ENCODE measurements at regions not wholly inside any gene's neighbourhood (a gene's known extent, or its start where the extent isn't known, plus 50 kb on each side); places are given as distances from the start of the nearest gene placed in this dataset.

DNA sequence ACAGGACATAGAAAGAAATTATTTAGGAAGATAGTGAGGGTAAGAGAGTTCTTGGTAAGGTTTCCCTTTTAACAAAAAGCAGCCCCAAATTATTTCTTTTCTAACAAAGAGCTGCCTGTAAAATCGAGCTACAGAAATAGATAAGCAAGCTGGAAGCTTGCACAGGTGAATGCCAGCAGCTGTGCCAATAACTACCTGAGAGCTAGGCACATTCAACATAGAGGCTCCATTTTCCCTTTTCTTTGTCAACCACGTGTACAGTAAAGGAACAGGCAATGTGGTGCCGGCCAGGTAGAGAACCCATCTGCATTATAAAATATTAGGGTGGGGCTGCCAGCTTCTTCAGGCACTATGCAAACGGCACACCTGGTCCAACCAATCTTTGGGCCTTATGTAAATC lies 341.6 kb upstream of the JAG1 start:
- no peak overlapping the region for H3K27ac ChIP-seq
- DNase-seq (ENCODE audit: low read depth, low spot score): no peak

DNA sequence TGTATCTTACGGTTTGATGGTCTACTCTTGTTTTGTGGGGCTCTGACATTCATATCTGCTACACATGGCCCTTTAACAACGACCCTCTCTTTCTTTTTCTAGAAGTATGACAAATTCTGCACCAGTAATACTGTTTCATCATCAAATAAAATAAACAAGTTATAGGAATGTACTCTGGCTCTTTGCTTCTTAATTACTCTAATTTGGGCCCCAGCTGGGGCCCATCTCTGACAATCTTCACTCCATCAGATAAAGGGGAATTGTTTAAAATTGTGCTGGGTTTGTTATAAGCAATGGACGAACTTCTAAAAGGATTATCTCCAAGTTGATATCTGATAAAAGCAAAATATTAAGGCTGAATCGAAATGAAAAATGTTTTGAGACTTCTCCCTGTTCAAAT lies 343.6 kb upstream of the JAG1 start:
- no peak overlapping the region for H3K27ac ChIP-seq
- DNase-seq (ENCODE audit: low read depth, low spot score): no peak

DNA sequence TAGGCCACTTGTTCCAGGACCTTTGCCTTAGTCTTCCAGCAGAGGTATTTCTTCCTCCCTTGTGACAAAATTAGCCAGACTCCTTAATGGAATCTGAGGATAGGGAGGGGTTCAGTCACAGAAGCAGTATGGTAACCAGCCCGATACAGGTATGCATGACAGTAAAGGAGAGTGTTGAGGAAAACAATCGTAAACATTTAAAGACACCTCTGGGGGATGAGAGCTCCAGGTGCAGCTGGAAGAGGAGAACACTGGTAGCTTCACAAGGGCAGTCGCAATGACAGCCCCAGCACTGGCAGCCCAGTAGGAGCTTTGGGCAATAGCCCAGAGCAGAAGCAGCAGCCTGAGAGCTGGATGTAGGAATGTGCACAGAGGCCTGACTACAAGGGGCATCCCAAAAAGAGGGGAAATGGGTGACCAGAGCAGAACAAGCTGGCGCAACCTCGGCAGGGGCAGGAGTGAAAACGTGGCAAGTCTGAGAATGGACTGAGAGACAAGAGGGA lies 344.9 kb upstream of the JAG1 start:
- no peak overlapping the region for H3K27ac ChIP-seq
- DNase-seq (ENCODE audit: low read depth, low spot score): no peak

DNA sequence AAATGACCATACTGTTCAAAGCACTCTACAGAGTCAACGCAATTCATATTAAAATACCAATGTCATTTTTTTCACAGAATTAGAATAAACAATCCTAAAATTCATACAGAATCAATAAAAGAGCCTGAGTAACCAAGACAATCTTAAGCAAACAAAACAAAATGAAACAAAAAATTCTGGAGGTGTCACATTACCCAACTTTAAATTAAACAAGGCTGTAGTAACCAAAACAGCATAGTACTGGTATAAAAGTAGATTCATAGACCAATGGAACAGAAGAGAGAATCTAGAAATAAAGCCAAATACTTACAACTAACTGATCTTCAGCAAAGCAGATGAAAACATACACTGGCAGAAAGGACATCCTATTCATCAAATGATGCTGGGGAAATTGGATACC lies 346.9 kb upstream of the JAG1 start:
- DNase-seq (ENCODE audit: low read depth, low spot score): no peak
- H3K27ac ChIP-seq: no peak overlapping the region

DNA sequence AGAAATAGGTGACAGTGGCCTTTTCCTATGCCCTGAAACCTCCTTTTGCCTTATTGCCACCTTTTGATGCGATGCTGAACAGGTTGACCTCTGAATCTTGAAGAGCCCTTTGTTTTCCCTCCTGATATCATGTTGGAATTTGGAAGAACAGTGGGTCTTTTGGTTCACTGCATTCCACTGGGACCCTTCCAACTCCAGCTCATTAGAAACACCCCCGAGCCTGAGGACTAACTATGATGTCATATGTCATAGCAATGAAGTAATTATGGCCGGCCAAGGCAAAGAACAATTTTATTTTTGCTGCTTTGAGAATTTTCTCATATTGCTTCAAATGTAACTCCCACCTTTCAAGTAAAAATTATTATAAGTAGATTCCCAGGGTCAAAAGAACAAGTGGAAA lies 353.4 kb upstream of the JAG1 start:
- no peak for DNase-seq (ENCODE audit: low read depth, low spot score)
- H3K27ac ChIP-seq: no peak overlapping the region

DNA sequence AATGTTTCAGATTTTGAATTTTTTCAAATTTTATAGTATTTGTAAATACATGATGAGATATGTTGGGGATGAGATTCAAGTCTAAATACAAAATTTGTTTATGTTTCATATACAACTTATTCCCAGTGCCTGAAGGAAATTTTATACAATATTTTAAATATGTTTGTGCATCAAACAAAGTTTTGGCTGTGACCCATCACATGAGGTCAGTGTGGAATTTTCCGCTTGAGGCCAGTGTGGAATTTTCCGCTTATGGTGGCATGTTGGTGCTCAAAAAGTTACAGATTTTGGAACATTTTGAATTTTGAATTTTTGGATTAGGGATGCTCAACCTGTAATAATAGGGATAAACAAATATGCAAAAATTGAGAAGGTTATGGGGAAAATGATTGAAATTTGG lies 356.6 kb upstream of the JAG1 start:
- no peak overlapping the region for H3K27ac ChIP-seq

DNA sequence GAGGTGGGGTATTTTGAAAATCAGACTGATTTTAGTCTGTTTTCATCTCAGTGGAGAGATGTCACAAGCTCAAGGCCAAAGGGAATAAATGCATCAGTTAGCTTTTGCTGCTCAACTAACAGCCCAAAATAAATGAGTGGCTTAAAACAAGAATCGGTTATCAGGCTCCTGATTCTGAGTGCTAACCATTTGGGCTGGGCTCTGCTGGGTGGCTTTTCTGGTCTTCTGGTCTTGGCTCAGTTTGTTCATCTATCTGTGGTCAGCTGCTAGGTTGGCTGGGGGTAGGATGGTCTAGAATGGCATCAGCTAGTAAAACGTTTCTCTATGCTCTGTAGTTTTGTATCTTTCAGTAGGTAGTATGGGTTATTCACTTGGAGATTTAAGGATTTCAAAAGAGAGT lies 357.5 kb upstream of the JAG1 start:
- H3K27ac ChIP-seq: no peak overlapping the region
- no peak for DNase-seq (ENCODE audit: low read depth, low spot score)

More for the DNA sequence above, 356.6 kb upstream of the JAG1 start:
- DNase-seq (ENCODE audit: low read depth, low spot score): no peak

DNA sequence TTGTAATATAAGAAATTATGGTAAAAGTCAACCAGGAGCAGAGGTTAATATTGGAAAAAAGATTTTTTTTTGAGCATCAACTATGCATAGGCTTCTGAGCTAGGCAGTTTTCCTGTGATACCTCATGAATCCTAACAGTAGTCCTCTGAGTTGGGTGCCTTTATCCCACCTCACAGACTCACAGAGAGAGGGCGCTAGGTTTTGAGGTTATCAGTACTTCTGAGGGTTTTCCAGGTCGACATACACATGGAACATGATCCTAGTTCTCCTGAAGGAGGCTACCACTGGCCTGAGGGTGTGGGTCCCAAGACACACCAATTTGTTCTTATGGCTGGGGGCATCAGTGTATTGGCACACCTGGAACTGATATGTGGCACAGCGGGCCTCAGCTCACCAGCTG lies 358.8 kb upstream of the JAG1 start:
- DNase-seq (ENCODE audit: low read depth, low spot score): no peak

DNA sequence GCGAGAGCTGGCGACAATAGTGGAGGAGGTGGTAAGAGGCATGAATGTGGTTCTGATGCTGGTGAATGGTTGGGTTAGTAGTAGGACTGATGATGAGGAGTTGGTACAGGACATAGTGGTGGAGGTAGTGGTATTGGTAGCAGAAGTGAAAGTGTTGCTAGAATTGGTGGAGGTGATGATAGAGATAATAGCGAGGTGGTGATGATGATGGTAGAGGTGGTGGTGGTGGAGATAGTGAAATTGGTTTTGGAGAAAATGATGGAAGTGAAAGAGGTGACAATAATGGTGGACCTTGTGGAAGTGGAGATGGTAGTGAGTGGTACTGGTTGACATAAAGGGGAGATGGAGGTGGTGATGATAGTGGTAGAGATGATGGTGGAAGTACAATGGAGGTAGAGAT lies 360.2 kb upstream of the JAG1 start:
- H3K27ac ChIP-seq: no peak overlapping the region
- no peak for DNase-seq (ENCODE audit: low read depth, low spot score)

More for the DNA sequence above, 358.8 kb upstream of the JAG1 start:
- H3K27ac ChIP-seq: no peak overlapping the region

DNA sequence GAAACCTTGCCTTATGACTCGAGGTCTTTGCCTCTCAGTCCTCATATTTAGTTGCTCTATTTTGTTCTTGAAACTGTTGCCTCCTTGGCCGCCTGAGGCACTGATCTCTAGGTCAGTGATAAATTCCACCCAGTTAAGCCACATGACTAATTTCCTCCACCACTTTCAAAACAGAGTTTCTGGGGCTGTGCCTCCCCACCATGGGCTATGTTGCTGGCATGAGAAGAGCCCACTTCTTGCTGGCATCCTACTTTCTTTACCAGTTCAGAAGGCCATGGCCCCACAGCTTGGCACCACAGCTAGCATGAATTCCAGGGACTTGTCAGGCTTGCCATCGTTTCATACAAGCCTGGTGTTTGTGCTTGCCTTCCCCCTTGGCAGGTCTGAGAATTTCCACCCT lies 361.4 kb upstream of the JAG1 start:
- no peak for DNase-seq (ENCODE audit: low read depth, low spot score)
- no peak overlapping the region for H3K27ac ChIP-seq

DNA sequence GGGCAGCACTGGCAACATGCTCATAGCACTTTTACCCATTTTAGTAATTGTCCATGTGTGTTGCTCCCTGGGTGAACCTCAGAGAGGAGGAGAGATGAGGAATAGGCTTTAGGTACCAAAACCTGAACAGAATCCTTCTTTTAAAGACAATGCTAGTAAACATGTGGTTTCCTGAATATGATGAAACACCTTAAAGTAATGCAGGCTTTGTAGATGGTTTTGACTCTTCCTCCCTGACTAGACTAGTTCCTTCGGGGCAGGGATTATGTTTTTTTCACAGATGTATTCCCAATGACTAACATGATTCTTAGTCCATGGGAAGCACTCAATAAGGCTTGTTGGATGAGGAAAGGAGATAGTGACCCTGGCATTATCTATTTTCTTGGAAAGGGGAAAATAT lies 367.6 kb upstream of the JAG1 start:
- peak overlapping the region; percentile 50 for H3K27ac ChIP-seq
- peak; percentile 52 for DNase-seq (ENCODE audit: low read depth, low spot score)

DNA sequence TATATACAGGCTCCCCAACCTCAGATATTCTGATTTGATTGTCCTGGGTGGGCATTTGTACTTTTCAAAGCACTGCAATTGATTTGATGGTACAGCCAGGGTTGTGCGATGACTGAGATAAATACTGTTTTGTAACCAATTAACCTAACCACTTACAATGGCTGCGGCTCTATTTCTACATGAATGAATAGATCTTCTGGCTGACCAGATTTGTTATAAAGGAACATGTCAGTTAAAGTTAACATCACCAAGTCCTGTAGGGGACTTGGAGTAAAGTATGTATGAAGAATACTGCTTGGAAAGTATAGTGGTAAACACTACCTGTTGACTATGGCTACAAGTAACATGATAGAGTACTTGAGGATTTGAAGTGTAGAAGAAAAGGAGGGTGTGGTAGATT lies 369.2 kb upstream of the JAG1 start:
- no peak overlapping the region for H3K27ac ChIP-seq
- no peak for DNase-seq (ENCODE audit: low read depth, low spot score)

DNA sequence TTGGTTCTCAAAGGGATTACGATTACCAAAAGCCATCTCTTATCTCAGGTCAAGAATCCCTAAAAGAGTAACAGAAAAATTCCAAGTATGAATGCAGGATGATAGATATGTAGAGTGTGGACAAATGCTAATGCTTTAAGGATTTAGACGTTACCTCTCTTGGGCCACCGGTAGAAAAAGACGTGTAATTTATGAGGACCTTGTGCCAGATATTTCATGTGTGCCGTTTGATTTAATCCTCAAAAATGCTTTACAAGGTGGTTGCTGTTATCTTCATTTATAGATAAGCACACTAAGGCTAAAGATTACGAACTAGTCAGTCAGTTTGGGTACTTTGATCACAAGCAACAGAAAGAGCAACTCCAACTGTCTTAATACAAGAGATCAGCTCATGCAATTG lies 370.8 kb upstream of the JAG1 start:
- no peak for DNase-seq (ENCODE audit: low read depth, low spot score)
- no peak overlapping the region for H3K27ac ChIP-seq

DNA sequence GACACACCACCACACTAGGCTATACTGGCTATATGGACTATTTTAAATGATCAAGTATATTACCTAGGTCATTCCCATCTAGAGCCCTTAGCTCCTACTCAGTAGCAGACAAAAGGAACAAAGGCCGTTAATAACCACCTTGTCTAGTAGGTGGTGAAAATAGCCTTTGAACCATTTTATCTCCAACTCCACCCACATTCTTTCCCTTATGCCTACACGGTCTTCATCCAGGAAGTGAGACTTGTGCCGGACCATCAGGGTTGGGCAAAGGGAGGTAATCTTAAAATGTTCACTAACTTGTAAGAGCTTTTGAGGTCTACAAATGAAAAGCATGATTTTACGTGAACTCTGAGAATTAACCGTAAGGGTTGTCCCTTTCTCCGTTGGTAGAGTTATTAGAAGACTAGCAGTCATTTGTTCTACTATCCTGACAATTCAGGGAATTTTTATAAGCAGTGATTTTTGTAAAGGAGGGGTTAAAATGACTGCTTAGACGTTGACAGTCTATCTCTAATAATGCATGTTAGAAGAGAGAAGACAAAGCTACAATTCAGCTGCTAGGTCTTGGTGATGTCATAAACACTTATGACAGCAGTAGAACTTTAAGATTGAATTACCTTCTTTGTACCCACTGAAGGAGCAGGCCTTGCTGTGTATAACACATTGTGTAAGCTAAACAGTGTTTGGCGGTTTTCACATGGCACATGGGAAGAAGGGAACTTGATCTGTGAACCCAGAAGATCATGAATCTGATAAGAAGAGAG lies 371.8 kb upstream of the JAG1 start:
- no peak overlapping the region for H3K27ac ChIP-seq
- no peak for DNase-seq (ENCODE audit: low read depth, low spot score)

DNA sequence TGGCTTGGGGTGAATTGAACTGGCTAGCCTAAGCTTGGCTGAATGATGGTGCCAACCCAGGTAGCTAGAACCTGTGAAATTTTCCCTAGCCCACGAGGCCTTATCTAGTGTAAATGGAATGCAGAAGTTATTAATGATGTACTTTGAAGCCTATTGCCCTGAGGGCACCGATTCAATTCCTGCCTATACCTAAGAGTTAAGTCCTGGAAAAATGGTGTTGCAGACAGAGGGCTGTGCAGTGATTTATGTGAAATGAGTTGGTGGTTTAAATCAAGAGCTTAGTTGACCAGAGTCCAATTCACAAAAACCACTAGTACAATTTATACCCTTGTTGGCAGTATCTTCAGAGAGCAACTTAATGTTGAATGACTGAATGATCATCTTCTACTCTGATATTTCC lies 373.8 kb upstream of the JAG1 start:
- peak; percentile 72 for DNase-seq (ENCODE audit: low read depth, low spot score)
- peak overlapping the region; percentile 35 for H3K27ac ChIP-seq

DNA sequence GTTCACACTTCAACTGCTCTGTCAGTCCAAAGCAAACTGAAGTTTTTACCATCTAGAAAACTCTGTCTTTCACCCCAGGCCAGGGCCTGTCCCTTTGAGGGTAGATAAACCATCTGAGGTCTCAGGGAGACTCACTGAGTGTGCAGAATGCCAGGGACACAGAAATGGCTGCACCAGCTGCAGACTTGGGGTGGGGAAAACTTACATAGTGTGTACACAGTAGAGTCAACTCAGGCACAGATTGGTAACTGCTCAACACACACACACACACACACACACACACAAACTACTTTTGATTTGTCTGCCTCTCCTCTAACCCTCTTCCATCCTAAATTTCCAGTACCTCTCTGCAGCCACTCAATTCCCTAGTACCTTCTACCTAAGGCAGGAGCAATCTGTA lies 374.9 kb upstream of the JAG1 start:
- H3K27ac ChIP-seq: no peak overlapping the region
- no peak for DNase-seq (ENCODE audit: low read depth, low spot score)

DNA sequence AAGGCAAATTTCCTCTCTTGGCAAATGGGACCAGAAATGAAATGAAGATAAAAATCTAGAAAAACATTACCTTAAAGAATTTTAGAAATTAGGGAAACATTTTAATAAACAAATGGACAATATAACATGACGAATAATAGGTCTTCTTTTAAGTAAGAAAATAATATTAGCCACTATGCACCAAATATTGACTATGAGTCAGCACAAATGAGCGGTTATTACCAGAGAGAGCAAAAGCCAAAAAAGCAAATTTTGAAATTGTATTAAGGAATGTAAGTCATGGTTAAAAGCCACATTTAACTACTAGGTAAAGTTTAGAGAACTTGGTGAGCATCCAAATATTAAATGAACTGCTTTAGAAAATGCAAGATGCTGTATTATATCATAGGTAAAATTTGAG lies 376.6 kb upstream of the JAG1 start:
- DNase-seq (ENCODE audit: low read depth, low spot score): no peak
- H3K27ac ChIP-seq: no peak overlapping the region

DNA sequence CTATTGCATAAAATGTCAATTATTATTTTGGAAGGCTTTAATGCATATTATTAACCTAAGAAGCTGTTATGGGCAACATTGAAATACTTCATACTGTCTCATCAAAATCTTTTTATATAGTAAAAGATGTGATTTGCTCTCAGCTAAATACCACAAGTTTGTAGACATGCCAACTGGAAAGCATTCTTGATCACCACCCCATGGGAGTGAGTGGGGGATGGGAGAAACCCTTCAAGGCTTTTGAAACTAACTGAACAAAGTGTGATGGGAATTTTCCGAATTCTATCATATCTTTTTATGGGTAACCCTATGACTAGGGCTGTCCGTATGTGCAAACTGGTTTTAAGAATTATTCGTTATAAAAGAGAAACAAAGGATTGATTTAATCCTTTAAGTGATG lies 377.3 kb upstream of the JAG1 start:
- no peak overlapping the region for H3K27ac ChIP-seq
- no peak for DNase-seq (ENCODE audit: low read depth, low spot score)

DNA sequence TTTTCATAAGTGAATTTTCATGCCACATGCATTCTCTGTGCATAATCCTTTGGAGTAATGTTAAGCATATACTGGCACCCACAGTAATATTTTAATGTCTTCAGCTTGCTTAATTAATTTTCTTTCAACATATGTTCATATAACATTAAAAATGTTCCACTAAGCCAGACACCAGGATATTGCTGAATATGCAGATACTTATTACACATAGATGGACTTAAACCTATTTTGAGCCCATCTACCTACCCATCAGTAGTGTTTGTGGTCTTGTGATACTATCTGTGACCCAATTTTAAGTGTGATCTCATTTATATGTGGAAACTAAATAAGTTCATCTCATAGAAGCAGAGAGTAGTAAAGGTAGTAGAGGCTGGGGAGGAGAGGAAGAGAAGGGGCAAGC lies 379.5 kb upstream of the JAG1 start:
- no peak for DNase-seq (ENCODE audit: low read depth, low spot score)
- H3K27ac ChIP-seq: no peak overlapping the region

DNA sequence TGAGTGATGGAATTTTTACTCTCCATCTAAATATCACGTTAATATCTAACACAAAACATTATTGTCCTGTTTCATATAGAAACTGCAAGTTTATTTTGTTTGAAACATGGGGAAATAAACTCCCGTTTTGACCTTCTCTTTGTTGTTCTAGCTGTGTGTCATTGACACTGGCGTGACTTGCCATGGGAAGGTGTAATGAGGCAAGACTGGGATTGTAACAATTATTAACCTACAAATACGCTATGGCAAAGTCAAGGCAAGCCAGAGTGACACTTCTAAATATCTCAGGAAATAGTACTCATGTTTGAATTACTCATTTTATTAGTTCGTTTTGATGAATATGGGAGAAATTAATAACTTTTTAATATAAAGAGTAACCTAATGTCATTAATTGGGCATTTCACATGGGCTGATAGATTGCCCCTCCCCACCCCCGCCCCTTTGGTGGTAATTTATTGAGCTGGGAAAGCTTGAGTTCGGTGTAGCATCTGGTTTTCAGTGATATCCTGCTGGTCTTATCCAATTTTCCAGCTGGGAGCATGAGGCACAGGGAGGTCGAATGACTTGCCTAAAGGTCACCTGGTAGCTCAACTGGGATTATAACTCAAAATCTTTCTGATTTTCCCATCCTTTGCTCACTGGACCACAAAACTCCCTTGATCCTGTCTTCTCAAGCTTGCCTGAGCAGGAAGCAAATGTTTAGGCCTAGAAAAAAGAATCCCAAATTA lies 380.6 kb upstream of the JAG1 start:
- no peak overlapping the region for H3K27ac ChIP-seq

DNA sequence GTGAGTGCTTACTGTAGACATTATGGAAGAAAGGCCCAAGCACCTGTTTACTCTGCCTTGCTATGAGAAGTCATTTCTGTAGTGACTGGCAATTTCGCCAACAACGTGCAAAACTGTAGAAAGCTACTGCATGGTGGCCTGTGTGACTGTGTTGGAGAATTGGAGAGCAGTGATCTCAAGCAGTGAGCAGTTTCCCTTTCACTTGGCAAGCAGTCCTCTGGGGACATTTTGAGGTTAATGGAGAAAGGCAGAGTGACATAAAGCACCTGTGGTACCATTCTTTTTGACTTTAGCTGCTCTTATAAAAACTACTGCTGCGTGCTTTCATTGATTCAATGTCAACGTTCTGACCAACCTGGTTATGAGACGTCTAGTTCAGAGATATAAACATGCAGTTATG lies 382.6 kb upstream of the JAG1 start:
- no peak for DNase-seq (ENCODE audit: low read depth, low spot score)
- no peak overlapping the region for H3K27ac ChIP-seq

More for the DNA sequence above, 380.6 kb upstream of the JAG1 start:
- DNase-seq (ENCODE audit: low read depth, low spot score): no peak

DNA sequence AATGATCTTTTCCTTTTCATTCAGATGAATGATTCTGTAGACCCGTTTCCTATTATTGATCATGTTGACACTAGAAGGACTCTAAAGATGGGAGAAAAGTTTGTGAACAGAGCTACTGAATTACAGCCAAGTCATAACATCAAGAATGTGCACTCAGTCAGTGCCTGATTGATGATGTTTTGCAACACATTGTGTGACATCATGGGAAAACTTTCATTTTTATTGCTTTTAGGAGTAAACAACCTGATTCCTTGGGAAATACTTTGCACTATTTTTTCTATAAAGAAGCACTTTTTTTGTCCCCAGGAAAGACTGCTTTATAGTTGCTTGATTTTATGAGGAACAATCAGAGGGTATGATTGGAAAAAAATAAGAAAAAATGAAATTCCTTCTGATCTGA lies 383.8 kb upstream of the JAG1 start:
- DNase-seq (ENCODE audit: low read depth, low spot score): no peak
- no peak overlapping the region for H3K27ac ChIP-seq

Measured in epithelial cell of prostate (primary cell).